PC-9 (cell line): ENCODE measurements at regions not wholly inside any gene's neighbourhood (a gene's known extent, or its start where the extent isn't known, plus 50 kb on each side); places are given as distances from the start of the nearest gene placed in this dataset.
"Not testable (repeated sequence)": the region's sequence is repeated elsewhere in the genome, so short reads cannot be mapped to it uniquely, and the experiment has no call there.

Experiments used
- BruUV-seq: library from RNA; stranded (reverse); fragments of 400-500 nt; replicated peaks from 2 replicates; lab custom pipeline; 2021; lab: Mats Ljungman, UMichigan
- CTCF ChIA-PET: fragments of 300-600 bp; sonication (Branson Sonifier 250); formaldehyde crosslinking; loops from one replicate; lab custom pipeline; 2022; ENCODE audit warnings: antibody characterized with exemption; lab: Charles Lee
- POLR2A ChIA-PET: fragments of 300-600 bp; sonication (Branson Sonifier 250); formaldehyde crosslinking; loops from one replicate; lab custom pipeline; 2022; ENCODE audit warnings: antibody characterized with exemption; ENCODE audit not compliant: unreplicated experiment; lab: Charles Lee
- DNase-seq, 2 experiments: peaks; one replicate each; pipeline versions ENCODE4 v3.0.0 to v3.0.0-alpha.2; 2015 to 2022; ENCODE audit warnings: mixed read lengths in 1 of 2
- H2AFZ ChIP-seq: fragments of 200-600 bp; sonication (generic); 2 replicates; pipeline ENCODE4 v1.8.1; 2017; ENCODE audit warnings: antibody characterized with exemption
- H3F3A ChIP-seq: fragments of 200-600 bp; sonication (generic); 2 replicates; pipeline ENCODE4 v1.8.1; 2017; ENCODE audit warnings: antibody characterized with exemption, mild to moderate bottlenecking, low read depth; ENCODE audit not compliant: insufficient read depth
- H3K27ac ChIP-seq: fragments of 200-600 bp; sonication (generic); 2 replicates; pipeline ENCODE4 v1.6.1; 2016; ENCODE audit warnings: mixed run types
- H3K27me3 ChIP-seq: fragments of 200-600 bp; sonication (generic); 2 replicates; pipeline ENCODE4 v1.6.1; 2016; ENCODE audit warnings: low read depth, mixed run types; ENCODE audit not compliant: insufficient read depth
- H3K36me3 ChIP-seq: fragments of 200-600 bp; sonication (generic); 2 replicates; pipeline ENCODE4 v1.6.1; 2016; ENCODE audit warnings: low read depth, mixed run types
- H3K4me1 ChIP-seq: fragments of 200-600 bp; sonication (generic); replicated peaks from 2 replicates; pipeline ENCODE4 v1.6.1; 2016; ENCODE audit warnings: mixed run types; ENCODE audit not compliant: insufficient read depth
- H3K4me2 ChIP-seq: fragments of 200-600 bp; sonication (generic); 2 replicates; pipeline ENCODE4 v1.6.1; 2017; ENCODE audit warnings: mixed run types
- H3K4me3 ChIP-seq: fragments of 200-600 bp; sonication (generic); 2 replicates; pipeline ENCODE4 v1.6.1; 2016; ENCODE audit warnings: mixed run types
- H3K79me2 ChIP-seq: fragments of 200-600 bp; sonication (generic); 2 replicates; pipeline ENCODE4 v1.6.1; 2017; ENCODE audit warnings: low read depth, mixed run types
- H3K9me2 ChIP-seq: fragments of 200-600 bp; sonication (generic); 2 replicates; pipeline ENCODE4 v1.8.1; 2017; ENCODE audit warnings: mild to moderate bottlenecking; ENCODE audit not compliant: insufficient read depth
- H3K9me3 ChIP-seq: fragments of 200-600 bp; sonication (generic); 2 replicates; pipeline ENCODE4 v1.8.1; 2016; ENCODE audit warnings: low read depth; ENCODE audit not compliant: insufficient read depth
- H4K20me1 ChIP-seq: fragments of 200-600 bp; sonication (generic); 2 replicates; pipeline ENCODE4 v1.8.1; 2017; ENCODE audit not compliant: insufficient read depth
- CTCF ChIP-seq: fragments of 200-600 bp; sonication (generic); conservative IDR thresholded peaks from 2 replicates; pipeline ENCODE4 v1.6.1; 2017; ENCODE audit warnings: mixed run types, antibody characterized with exemption, mild to moderate bottlenecking, moderate library complexity
- EZH2 ChIP-seq: fragments of 200-600 bp; sonication (generic); IDR thresholded peaks from 2 replicates; pipeline ENCODE4 v1.8.0; 2017; ENCODE audit warnings: antibody characterized with exemption, low read depth
- intact Hi-C: fragments of 100-400 bp; cut with micrococcal nuclease; formaldehyde crosslinking; loops from one replicate; pipeline ENCODE4 v1.10.0; 2022; ENCODE audit not compliant: unreplicated experiment

GRCh38 chr13:48818495-48819356, 157.0 kb upstream of the FNDC3A start:
- H3K4me3 ChIP-seq = no peak overlapping the region
- no peaks in the 10 kb centered on the region for H3K79me2 ChIP-seq
- intact Hi-C loops = no loop called here
- no peak for DNase-seq
- H3K4me2 ChIP-seq = no peak overlapping the region
- H3K4me1 ChIP-seq = no peaks in the 10 kb centered on the region
- BruUV-seq = no TSS peak
- H3K27ac ChIP-seq = no peak overlapping the region
- no peaks in the 10 kb centered on the region for H3K36me3 ChIP-seq
- H3K9me3 ChIP-seq = no peaks in the 10 kb centered on the region
- H4K20me1 ChIP-seq = no peaks in the 10 kb centered on the region
- H3K27me3 ChIP-seq = no peaks in the 10 kb centered on the region
- no peak for TF ChIP-seq EZH2
- TF ChIP-seq CTCF = no peak
- H2AFZ ChIP-seq = peak overlapping the region; percentile 9; the same call in 1 of the 2 replicates
- no peaks in the 10 kb centered on the region for H3F3A ChIP-seq
- ChIA-PET POLR2A (no interaction called here), CTCF (no interaction called here)
- H3K9me2 ChIP-seq = no peaks in the 10 kb centered on the region

GRCh38 chr13:48819376-48819775, 156.3 kb upstream of the FNDC3A start:
- TF ChIP-seq EZH2 = no peak
- no peak for TF ChIP-seq CTCF
- Histone ChIP-seq H3K36me3 (no peaks in the 10 kb centered on the region), H3F3A (no peaks in the 10 kb centered on the region), H3K27ac (no peak overlapping the region), H3K4me1 (no peaks in the 10 kb centered on the region), H3K9me2 (no peaks in the 10 kb centered on the region), H2AFZ (peak overlapping the region; percentile 9; the same call in 1 of the 2 replicates), H4K20me1 (no peaks in the 10 kb centered on the region), H3K4me3 (no peak overlapping the region), H3K9me3 (no peaks in the 10 kb centered on the region), H3K4me2 (peak overlapping the region; percentile 20; the same call in 1 of the 2 replicates), H3K79me2 (no peaks in the 10 kb centered on the region), H3K27me3 (no peaks in the 10 kb centered on the region)
- no peak for DNase-seq
- ChIA-PET CTCF (no interaction called here), POLR2A (interaction anchor here (0.6 kb wide), 1 partner anchor 1038 kb away, joined by 3 read pairs; no protein-coding TSS in a partner anchor)
- no TSS peak for BruUV-seq
- intact Hi-C loops = no loop called here

GRCh38 chr13:48819899-48820298, 155.8 kb upstream of the FNDC3A start:
- intact Hi-C loops = no loop called here
- H3K27ac ChIP-seq = no peak overlapping the region
- no TSS peak for BruUV-seq

GRCh38 chr13:48823526-48823925, 152.2 kb upstream of the FNDC3A start:
- CTCF ChIA-PET = not testable (repeated sequence)

More at GRCh38 chr13:48819899-48820298, 155.8 kb upstream of the FNDC3A start:
- TF ChIP-seq EZH2 (no peak), CTCF (no peak)
- Histone ChIP-seq H3K4me2 (peak overlapping the region; percentile 20; the same call in 1 of the 2 replicates), H4K20me1 (no peaks in the 10 kb centered on the region), H3K27me3 (no peaks in the 10 kb centered on the region), H3K4me3 (no peak overlapping the region), H3K4me1 (no peaks in the 10 kb centered on the region), H3K79me2 (no peaks in the 10 kb centered on the region), H2AFZ (peak overlapping the region; percentile 9; the same call in 1 of the 2 replicates), H3K9me2 (no peaks in the 10 kb centered on the region), H3K36me3 (no peaks in the 10 kb centered on the region), H3F3A (no peaks in the 10 kb centered on the region), H3K9me3 (no peaks in the 10 kb centered on the region)
- ChIA-PET POLR2A (interaction anchor here (0.6 kb wide), 1 partner anchor 1037 kb away, joined by 3 read pairs; no protein-coding TSS in a partner anchor), CTCF (no interaction called here)
- DNase-seq = peak in 1 of 2 experiments; percentile 44

More at GRCh38 chr13:48823526-48823925, 152.2 kb upstream of the FNDC3A start:
- H3K27me3 ChIP-seq, H3K4me2 ChIP-seq, DNase-seq, H3K27ac ChIP-seq, H3K4me3 ChIP-seq, H2AFZ ChIP-seq, H3K36me3 ChIP-seq, H3K79me2 ChIP-seq, H3K9me2 ChIP-seq, intact Hi-C loops, H4K20me1 ChIP-seq, BruUV-seq, POLR2A ChIA-PET, H3F3A ChIP-seq, H3K4me1 ChIP-seq, H3K9me3 ChIP-seq: not testable (repeated sequence)
